ENCODE measurements at regions not wholly inside any gene's neighbourhood (a gene's known extent, or its start where the extent isn't known, plus 50 kb on each side); places are given as distances from the start of the nearest gene placed in this dataset.

DNA sequence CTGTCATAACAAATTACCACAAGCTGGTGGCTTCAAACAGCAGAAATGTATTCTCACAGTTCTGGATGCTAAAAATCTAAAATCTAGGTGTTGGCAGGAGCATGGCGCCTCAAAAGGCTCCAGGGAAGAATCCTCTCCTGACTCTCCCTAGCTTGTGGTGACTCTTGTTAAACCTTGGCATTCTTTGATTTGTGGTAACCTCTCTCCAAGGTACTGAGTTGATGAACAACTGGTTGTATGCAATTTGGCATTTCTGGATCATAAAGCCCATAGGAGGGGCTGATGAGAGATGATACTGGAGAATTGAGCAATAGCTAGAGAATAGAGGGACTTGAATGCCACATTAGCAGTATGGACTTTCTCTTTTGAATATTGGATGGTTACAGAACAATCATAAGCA is 821.8 kb downstream of the TBL1XR1 start:
- Histone ChIP-seq H3K27me3 (ENCODE audit: control insufficient read depth, insufficient read depth, low read length) (no peaks in the 10 kb centered on the region), H3K4me1 (ENCODE audit: control insufficient read depth, insufficient read depth, low read length) (no peaks in the 10 kb centered on the region), H3K4me3 (ENCODE audit: low read length) (no peak overlapping the region), H3K36me3 (ENCODE audit: control insufficient read depth, insufficient read depth, low read length) (no peaks in the 10 kb centered on the region), H3K9me3 (replicated peaks; ENCODE audit: control insufficient read depth, low read depth, low read length) (no peaks in the 10 kb centered on the region), H3K27ac (ENCODE audit: low read length) (no peak overlapping the region)
- no peak for DNase-seq
- no CpG with 5 or more reads among the region's 1 CpG for WGBS (ENCODE audit: insufficient coverage)

DNA sequence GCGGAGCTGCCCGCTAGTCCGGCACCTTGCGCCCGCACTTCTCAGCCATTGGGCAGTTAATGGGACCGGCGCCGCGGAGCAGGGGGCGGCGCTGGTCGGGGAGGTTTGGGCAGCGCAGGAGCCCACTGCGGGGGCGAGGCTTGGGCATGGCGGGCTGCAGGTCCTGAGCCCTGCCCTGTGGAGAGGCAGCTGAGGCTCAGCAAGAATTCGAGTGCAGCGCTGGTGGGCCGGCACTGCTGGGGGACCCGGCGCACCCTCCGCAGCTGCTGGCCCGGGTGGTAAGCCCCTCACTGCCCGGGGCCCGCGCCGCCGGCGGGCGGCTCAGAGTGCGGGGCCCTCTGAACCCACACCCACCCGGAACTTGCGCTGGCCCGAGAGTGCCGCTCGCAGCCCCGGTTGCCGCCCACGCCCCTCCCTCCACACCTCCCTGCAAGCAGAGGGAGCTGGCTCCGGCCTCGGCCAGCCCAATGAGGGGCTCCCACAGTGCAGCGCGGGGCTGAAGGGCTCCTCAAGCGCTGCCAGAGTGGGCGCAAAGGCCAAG is 835.0 kb downstream of the TBL1XR1 start:
- no peak for DNase-seq
- H3K27me3 ChIP-seq (ENCODE audit: control insufficient read depth, insufficient read depth, low read length), result no peaks in the 10 kb centered on the region
- no peak overlapping the region for H3K4me3 ChIP-seq (ENCODE audit: low read length)
- no peaks in the 10 kb centered on the region for H3K9me3 ChIP-seq (replicated peaks; ENCODE audit: control insufficient read depth, low read depth, low read length)
- 99% methylated on average over 32 of the region's 45 CpGs for WGBS (ENCODE audit: insufficient coverage)
- H3K27ac ChIP-seq (ENCODE audit: low read length), result no peak overlapping the region
- no peaks in the 10 kb centered on the region for H3K36me3 ChIP-seq (ENCODE audit: control insufficient read depth, insufficient read depth, low read length)
- no peaks in the 10 kb centered on the region for H3K4me1 ChIP-seq (ENCODE audit: control insufficient read depth, insufficient read depth, low read length)

DNA sequence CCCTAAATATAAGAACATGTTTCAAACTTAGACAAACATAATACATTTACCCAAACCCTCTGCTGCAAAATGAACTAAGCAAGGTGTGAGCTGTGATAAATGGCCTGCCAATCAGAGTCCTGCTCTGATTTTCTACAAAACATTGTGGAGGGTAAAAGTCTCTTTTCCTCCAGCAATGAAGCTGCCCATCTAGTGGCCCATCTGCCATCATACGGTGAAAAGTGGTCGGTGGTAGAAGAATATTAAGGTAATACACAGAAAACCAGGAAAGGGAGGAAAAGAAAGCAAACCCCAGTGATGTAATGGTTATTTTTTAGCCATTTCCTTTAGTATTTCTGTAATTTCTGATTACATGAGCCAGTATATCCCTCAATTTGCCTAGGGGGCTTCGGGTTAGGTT is 838.1 kb downstream of the TBL1XR1 start:
- H3K36me3 ChIP-seq (ENCODE audit: control insufficient read depth, insufficient read depth, low read length), result no peaks in the 10 kb centered on the region
- no peaks in the 10 kb centered on the region for H3K27me3 ChIP-seq (ENCODE audit: control insufficient read depth, insufficient read depth, low read length)
- no peak overlapping the region for H3K27ac ChIP-seq (ENCODE audit: low read length)
- H3K4me3 ChIP-seq (ENCODE audit: low read length), result no peak overlapping the region
- no peaks in the 10 kb centered on the region for H3K9me3 ChIP-seq (replicated peaks; ENCODE audit: control insufficient read depth, low read depth, low read length)
- no peak for DNase-seq
- no CpG with 5 or more reads among the region's 3 CpGs for WGBS (ENCODE audit: insufficient coverage)
- H3K4me1 ChIP-seq (ENCODE audit: control insufficient read depth, insufficient read depth, low read length), result no peaks in the 10 kb centered on the region

DNA sequence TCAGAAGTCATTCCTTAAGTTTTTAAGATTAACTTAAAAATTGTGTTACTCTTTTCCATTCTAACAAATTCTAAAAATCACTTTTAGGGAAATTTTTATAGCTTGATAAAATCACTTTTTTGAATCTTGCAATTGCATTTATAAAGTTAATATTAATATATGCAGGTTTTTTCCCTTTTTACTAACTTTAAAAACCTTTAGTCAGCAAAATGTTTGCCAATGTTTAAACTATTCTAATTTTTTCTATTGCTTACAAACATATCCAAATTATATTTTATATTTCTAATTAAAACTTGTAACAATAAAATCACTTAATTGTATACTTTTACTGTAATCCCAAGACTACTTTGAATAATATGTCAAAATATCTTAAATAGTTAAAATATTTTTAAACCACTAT is 839.4 kb downstream of the TBL1XR1 start:
- no peak overlapping the region for H3K27ac ChIP-seq (ENCODE audit: low read length)
- H3K9me3 ChIP-seq (replicated peaks; ENCODE audit: control insufficient read depth, low read depth, low read length), result no peaks in the 10 kb centered on the region
- H3K36me3 ChIP-seq (ENCODE audit: control insufficient read depth, insufficient read depth, low read length), result no peaks in the 10 kb centered on the region
- DNase-seq, result no peak
- no peak overlapping the region for H3K4me3 ChIP-seq (ENCODE audit: low read length)
- no peaks in the 10 kb centered on the region for H3K27me3 ChIP-seq (ENCODE audit: control insufficient read depth, insufficient read depth, low read length)
- no peaks in the 10 kb centered on the region for H3K4me1 ChIP-seq (ENCODE audit: control insufficient read depth, insufficient read depth, low read length)

DNA sequence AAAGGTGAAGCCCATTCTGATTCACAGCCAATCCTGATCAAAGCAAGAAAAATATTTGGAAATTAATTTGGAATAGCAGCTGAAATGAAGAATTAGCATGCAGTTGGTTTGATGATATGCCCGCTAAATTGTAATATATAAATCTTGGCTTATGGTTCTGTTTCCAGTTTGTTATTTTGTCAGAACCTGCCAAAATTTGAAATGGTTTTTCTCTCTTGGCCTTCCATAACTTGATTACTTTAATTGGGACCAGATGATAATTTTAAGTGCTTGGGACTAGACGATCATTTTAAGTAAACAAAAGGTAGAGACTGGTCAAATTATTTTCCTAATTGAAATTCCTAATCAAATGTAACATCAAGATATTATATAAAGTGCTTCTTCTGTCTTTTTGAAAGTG is 842.4 kb downstream of the TBL1XR1 start:
- Histone ChIP-seq H3K9me3 (replicated peaks; ENCODE audit: control insufficient read depth, low read depth, low read length) (no peaks in the 10 kb centered on the region), H3K4me3 (ENCODE audit: low read length) (no peak overlapping the region), H3K4me1 (ENCODE audit: control insufficient read depth, insufficient read depth, low read length) (no peaks in the 10 kb centered on the region), H3K27ac (ENCODE audit: low read length) (no peak overlapping the region), H3K36me3 (ENCODE audit: control insufficient read depth, insufficient read depth, low read length) (no peaks in the 10 kb centered on the region), H3K27me3 (ENCODE audit: control insufficient read depth, insufficient read depth, low read length) (no peaks in the 10 kb centered on the region)
- no CpG with 5 or more reads among the region's 2 CpGs for whole genome bisulfite sequencing (ENCODE audit: insufficient coverage)
- peak; percentile 18 for DNase-seq

DNA sequence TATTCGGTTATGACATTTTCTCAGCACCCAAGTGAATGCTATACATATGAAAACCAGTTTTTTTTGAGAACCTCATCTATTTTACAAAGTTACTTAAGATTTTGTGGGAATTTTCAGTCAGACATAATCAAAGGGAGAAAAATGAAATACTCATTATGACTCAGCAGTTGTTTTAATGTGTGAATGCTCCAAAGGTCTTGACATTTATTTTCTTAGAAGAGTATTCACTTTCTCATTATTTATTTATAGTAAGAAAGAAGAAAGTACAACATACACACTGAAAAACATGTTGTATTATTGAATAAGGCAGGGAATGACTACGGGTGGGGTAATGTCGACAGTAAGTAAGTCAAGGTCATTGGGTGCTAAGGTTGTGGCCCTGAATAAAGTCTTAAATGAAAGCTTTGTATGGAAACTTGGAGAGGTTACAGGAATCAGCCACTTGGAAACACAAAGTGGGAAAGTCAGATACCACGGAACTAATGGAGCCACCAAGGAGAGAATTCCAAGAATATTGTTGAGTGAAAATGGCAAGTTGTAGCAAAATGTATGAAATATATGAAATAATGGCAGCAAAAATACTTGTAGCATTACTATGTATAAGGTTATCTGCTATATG is 844.5 kb downstream of the TBL1XR1 start:
- H3K27me3 ChIP-seq (ENCODE audit: control insufficient read depth, insufficient read depth, low read length), result no peaks in the 10 kb centered on the region

DNA sequence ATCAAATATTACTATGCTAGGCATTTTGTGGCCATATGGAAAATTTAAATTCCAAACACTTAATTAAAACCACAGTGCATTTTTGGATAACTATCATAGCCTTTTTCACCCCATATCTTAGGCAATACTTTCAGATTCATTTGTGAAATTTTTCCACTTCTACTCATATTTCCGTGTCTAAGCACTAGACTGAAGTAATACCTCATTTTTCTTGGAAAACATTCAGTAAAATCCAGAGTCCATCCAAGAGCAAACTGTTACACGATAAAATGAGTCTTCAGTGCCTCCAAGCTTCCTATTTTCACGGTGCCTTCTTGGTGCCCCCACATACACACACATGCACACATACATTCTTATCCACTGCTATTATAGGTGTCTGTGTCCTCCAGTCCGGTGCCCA is 845.9 kb downstream of the TBL1XR1 start:
- WGBS (ENCODE audit: insufficient coverage), result 56% methylated on average over 3 of the region's 4 CpGs
- H3K4me1 ChIP-seq (ENCODE audit: control insufficient read depth, insufficient read depth, low read length), result no peaks in the 10 kb centered on the region
- H3K36me3 ChIP-seq (ENCODE audit: control insufficient read depth, insufficient read depth, low read length), result no peaks in the 10 kb centered on the region
- no peaks in the 10 kb centered on the region for H3K27me3 ChIP-seq (ENCODE audit: control insufficient read depth, insufficient read depth, low read length)
- H3K27ac ChIP-seq (ENCODE audit: low read length), result no peak overlapping the region
- DNase-seq, result peak; percentile 37
- H3K4me3 ChIP-seq (ENCODE audit: low read length), result no peak overlapping the region
- H3K9me3 ChIP-seq (replicated peaks; ENCODE audit: control insufficient read depth, low read depth, low read length), result no peaks in the 10 kb centered on the region

More for the DNA sequence above, 844.5 kb downstream of the TBL1XR1 start:
- Histone ChIP-seq H3K4me3 (ENCODE audit: low read length) (no peak overlapping the region), H3K36me3 (ENCODE audit: control insufficient read depth, insufficient read depth, low read length) (no peaks in the 10 kb centered on the region), H3K27ac (ENCODE audit: low read length) (no peak overlapping the region), H3K9me3 (replicated peaks; ENCODE audit: control insufficient read depth, low read depth, low read length) (no peaks in the 10 kb centered on the region), H3K4me1 (ENCODE audit: control insufficient read depth, insufficient read depth, low read length) (no peaks in the 10 kb centered on the region)
- peak; percentile 1 for DNase-seq
- WGBS (ENCODE audit: insufficient coverage), result 85% methylated on average over 2 of the region's 4 CpGs

DNA sequence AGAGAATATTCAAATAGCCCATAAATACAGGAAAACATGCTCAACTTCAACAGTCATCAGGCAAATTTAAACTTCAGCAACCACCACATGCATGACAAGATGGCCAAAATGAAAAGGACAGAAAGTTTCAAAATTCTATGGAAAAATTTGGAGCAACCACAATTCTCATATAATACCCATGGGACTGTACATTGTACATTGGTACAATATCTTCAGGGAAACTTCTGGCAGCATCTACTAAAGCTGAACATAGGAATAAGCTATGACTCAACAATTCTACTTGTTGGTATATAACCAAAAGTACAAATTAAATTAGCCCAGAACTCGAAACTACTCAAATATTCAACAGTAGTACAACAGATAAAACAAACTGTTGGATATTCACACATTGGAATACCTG is 847.6 kb downstream of the TBL1XR1 start:
- no peak for DNase-seq
- no CpG with 5 or more reads among the region's 1 CpG for WGBS (ENCODE audit: insufficient coverage)
- Histone ChIP-seq H3K27ac (ENCODE audit: low read length) (no peak overlapping the region), H3K4me3 (ENCODE audit: low read length) (no peak overlapping the region), H3K36me3 (ENCODE audit: control insufficient read depth, insufficient read depth, low read length) (no peaks in the 10 kb centered on the region), H3K9me3 (replicated peaks; ENCODE audit: control insufficient read depth, low read depth, low read length) (no peaks in the 10 kb centered on the region), H3K27me3 (ENCODE audit: control insufficient read depth, insufficient read depth, low read length) (no peaks in the 10 kb centered on the region), H3K4me1 (ENCODE audit: control insufficient read depth, insufficient read depth, low read length) (no peaks in the 10 kb centered on the region)

DNA sequence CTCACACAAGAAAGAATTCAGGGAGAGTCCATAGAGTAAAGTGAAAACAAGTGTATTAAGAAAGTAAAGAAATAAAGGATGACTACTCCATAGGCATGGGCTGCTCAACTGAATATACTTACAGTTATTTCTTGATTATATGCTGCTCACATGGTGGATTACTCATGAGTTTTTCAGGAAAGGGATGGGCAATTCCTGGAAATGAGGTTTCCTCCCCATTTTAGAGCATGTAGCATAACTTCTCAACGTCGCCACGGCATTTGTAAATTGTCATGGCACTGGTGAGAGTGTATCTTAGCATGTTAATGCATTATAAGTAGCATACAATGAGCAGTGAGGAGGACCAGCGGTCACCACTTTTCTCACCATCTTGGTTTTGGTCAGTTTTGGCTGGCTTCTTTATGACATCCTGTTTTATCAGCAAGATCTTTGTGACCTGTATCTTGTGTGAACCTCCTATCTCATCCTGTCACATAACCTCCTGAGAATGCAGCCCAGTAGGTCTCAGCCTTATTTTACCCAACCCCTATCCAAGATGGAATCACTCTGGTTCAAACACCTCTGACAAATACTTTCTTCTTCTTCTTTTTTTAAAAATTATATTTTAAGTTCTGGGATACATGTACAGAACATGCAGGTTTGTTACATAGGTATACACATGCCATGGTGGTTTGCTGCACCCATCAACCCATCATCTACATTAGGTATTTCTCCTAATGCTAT is 849.7 kb downstream of the TBL1XR1 start:
- Histone ChIP-seq H3K4me3 (ENCODE audit: low read length) (no peak overlapping the region), H3K27ac (ENCODE audit: low read length) (no peak overlapping the region)
- no CpG with 5 or more reads among the region's 4 CpGs for WGBS (ENCODE audit: insufficient coverage)

DNA sequence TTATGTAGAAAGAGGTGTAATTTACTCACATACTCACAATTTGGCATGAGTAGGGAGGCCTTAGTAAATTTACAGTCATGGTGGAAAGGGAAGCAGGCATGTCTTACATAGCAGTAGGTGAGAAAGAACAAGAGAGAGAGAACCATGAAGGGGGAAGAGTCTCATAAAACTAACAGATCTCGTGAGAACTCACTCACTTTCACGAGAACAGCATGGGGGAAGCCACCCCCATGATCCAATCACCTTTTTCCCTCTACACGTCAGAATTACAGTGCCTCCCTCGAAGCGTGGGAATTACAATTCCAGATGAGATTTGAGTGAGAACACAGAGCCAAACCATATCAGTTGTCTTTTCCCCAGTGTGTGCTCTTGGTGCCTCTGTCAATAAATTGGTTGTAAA is 855.3 kb downstream of the TBL1XR1 start:
- H3K27ac ChIP-seq (ENCODE audit: low read length), result no peak overlapping the region
- H3K36me3 ChIP-seq (ENCODE audit: control insufficient read depth, insufficient read depth, low read length), result no peaks in the 10 kb centered on the region
- no CpG with 5 or more reads among the region's 5 CpGs for WGBS (ENCODE audit: insufficient coverage)
- H3K9me3 ChIP-seq (replicated peaks; ENCODE audit: control insufficient read depth, low read depth, low read length), result no peaks in the 10 kb centered on the region
- H3K4me3 ChIP-seq (ENCODE audit: low read length), result no peak overlapping the region
- no peaks in the 10 kb centered on the region for H3K27me3 ChIP-seq (ENCODE audit: control insufficient read depth, insufficient read depth, low read length)
- no peak for DNase-seq
- H3K4me1 ChIP-seq (ENCODE audit: control insufficient read depth, insufficient read depth, low read length), result no peaks in the 10 kb centered on the region

More for the DNA sequence above, 849.7 kb downstream of the TBL1XR1 start:
- H3K9me3 ChIP-seq (replicated peaks; ENCODE audit: control insufficient read depth, low read depth, low read length), result no peaks in the 10 kb centered on the region
- no peaks in the 10 kb centered on the region for H3K4me1 ChIP-seq (ENCODE audit: control insufficient read depth, insufficient read depth, low read length)
- no peak for DNase-seq
- no peaks in the 10 kb centered on the region for H3K36me3 ChIP-seq (ENCODE audit: control insufficient read depth, insufficient read depth, low read length)
- no peaks in the 10 kb centered on the region for H3K27me3 ChIP-seq (ENCODE audit: control insufficient read depth, insufficient read depth, low read length)

Measured in muscle of leg (tissue), 3 donors.